GM23338 (cell line): ENCODE measurements at regions not wholly inside any gene's neighbourhood (a gene's known extent, or its start where the extent isn't known, plus 50 kb on each side); places are given as distances from the start of the nearest gene placed in this dataset.

ENCODE experiments used
- ATAC-seq: fragments of 200-7000 bp; cut with Tn5 transposase; 3 replicates; pipeline ENCODE4 v1.9.1; 2020
- DNase-seq: peaks from one replicate; pipeline ENCODE4 v3.0.0-alpha.2; 2015; ENCODE audit warnings: low spot score
- H2AFZ ChIP-seq: fragments of 200-600 bp; sonication (generic); 2 replicates; pipeline ENCODE4 v1.8.0; 2016; ENCODE audit warnings: antibody characterized with exemption, mild to moderate bottlenecking, moderate library complexity
- H3F3A ChIP-seq: fragments of 200-600 bp; sonication (generic); replicated peaks from 2 replicates; pipeline ENCODE4 v1.8.0; 2017; ENCODE audit warnings: antibody characterized with exemption, mixed run types, low read depth
- H3K27ac ChIP-seq: fragments of 200-600 bp; sonication (generic); 2 replicates; pipeline ENCODE4 v1.6.1; 2016; ENCODE audit warnings: low read depth
- H3K27me3 ChIP-seq: fragments of 200-600 bp; sonication (generic); 2 replicates; pipeline ENCODE4 v1.8.0; 2016; ENCODE audit warnings: mild to moderate bottlenecking, mixed run types, moderate library complexity; ENCODE audit not compliant: insufficient read depth
- H3K36me3 ChIP-seq: fragments of 200-600 bp; sonication (generic); 2 replicates; pipeline ENCODE4 v1.8.0; 2016; ENCODE audit warnings: mild to moderate bottlenecking; ENCODE audit not compliant: insufficient read depth
- H3K4me1 ChIP-seq: fragments of 200-600 bp; sonication (generic); 2 replicates; pipeline ENCODE4 v1.8.0; 2016; ENCODE audit warnings: mild to moderate bottlenecking, moderate library complexity; ENCODE audit not compliant: insufficient read depth
- H3K4me2 ChIP-seq: fragments of 200-600 bp; sonication (generic); 2 replicates; pipeline ENCODE4 v1.7.1; 2017; ENCODE audit warnings: mixed run types
- H3K4me3 ChIP-seq: fragments of 200-600 bp; sonication (generic); 2 replicates; pipeline ENCODE4 v1.6.1; 2016; ENCODE audit warnings: mixed run types
- H3K79me2 ChIP-seq: fragments of 200-600 bp; sonication (generic); replicated peaks from 2 replicates; pipeline ENCODE4 v1.8.0; 2017; ENCODE audit warnings: mild to moderate bottlenecking; ENCODE audit not compliant: insufficient read depth
- H3K9me2 ChIP-seq: fragments of 200-600 bp; sonication (generic); 2 replicates; pipeline ENCODE4 v1.8.0; 2017; ENCODE audit not compliant: insufficient read depth
- H4K20me1 ChIP-seq: fragments of 200-600 bp; sonication (generic); replicated peaks from 2 replicates; pipeline ENCODE4 v1.8.0; 2017; ENCODE audit warnings: mild to moderate bottlenecking; ENCODE audit not compliant: insufficient read depth
- H3K27ac Mint-ChIP-seq: 2 replicates; pipeline ENCODE4 v1.8.0; 2020; ENCODE audit warnings: inconsistent platforms, mild to moderate bottlenecking, moderate library complexity, mixed read lengths
- H3K27me3 Mint-ChIP-seq: 3 replicates; pipeline ENCODE4 v1.8.0; 2022; ENCODE audit warnings: low read depth, mild to moderate bottlenecking, moderate library complexity, mixed read lengths, inconsistent platforms; ENCODE audit not compliant: insufficient read depth, poor library complexity
- H3K36me3 Mint-ChIP-seq: 3 replicates; pipeline ENCODE4 v1.8.0; 2021; ENCODE audit warnings: low read depth, mild to moderate bottlenecking, inconsistent platforms, moderate library complexity, mixed read lengths
- H3K4me1 Mint-ChIP-seq: 3 replicates; pipeline ENCODE4 v1.8.0; 2020; ENCODE audit warnings: mild to moderate bottlenecking, inconsistent platforms, mixed read lengths
- H3K4me3 Mint-ChIP-seq: 3 replicates; pipeline ENCODE4 v1.8.0; 2021; ENCODE audit warnings: moderate library complexity, mild to moderate bottlenecking, inconsistent platforms, mixed read lengths
- H3K9me3 Mint-ChIP-seq: 3 replicates; pipeline ENCODE4 v1.8.0; 2020; ENCODE audit warnings: moderate library complexity, mild to moderate bottlenecking, inconsistent platforms, mixed read lengths
- CREB1 ChIP-seq: fragments of 250-450 bp; sonication (Bioruptor Pico); IDR thresholded peaks from 2 replicates; pipeline ENCODE4 v1.5.0; 2020; ENCODE audit warnings: low read depth, mild to moderate bottlenecking, moderate library complexity
- CTCF ChIP-seq, 2 experiments: fragments of 200-600 bp in 1 of 2; sonication (generic) in 1 of 2; conservative IDR thresholded peaks; 2 replicates each; pipeline versions ENCODE4 v1.5.1 to v1.6.1; 2016 to 2017; ENCODE audit warnings: antibody characterized with exemption in 2 of 2, low read depth in 2 of 2, mild to moderate bottlenecking in 2 of 2, moderate library complexity in 1 of 2
- ETS1 ChIP-seq: IDR thresholded peaks from 2 replicates; pipeline ENCODE4 v1.6.1; 2016; ENCODE audit warnings: antibody characterized with exemption
- EZH2 ChIP-seq: fragments of 200-600 bp; sonication (generic); IDR thresholded peaks from one replicate; pipeline ENCODE4 v1.8.0; 2017; ENCODE audit warnings: antibody characterized with exemption, mild to moderate bottlenecking, low read depth; ENCODE audit not compliant: unreplicated experiment
- EZH2phosphoT487 ChIP-seq: fragments of 200-600 bp; sonication (generic); IDR thresholded peaks from one replicate; pipeline ENCODE4 v1.8.1; 2018; ENCODE audit warnings: antibody characterized with exemption; ENCODE audit not compliant: unreplicated experiment
- JUNB ChIP-seq: IDR thresholded peaks from one replicate; pipeline ENCODE4 v1.6.1; 2016; ENCODE audit warnings: antibody characterized with exemption; ENCODE audit not compliant: unreplicated experiment
- NANOG ChIP-seq: IDR thresholded peaks from 2 replicates; pipeline ENCODE4 v1.6.1; 2016; ENCODE audit warnings: antibody characterized with exemption, borderline replicate concordance
- POLR2AphosphoS5 ChIP-seq: IDR thresholded peaks from 2 replicates; pipeline ENCODE4 v1.6.1; 2016; ENCODE audit warnings: antibody characterized with exemption, low read depth
- STAT1 ChIP-seq: IDR thresholded peaks from one replicate; pipeline ENCODE4 v1.6.1; 2016; ENCODE audit warnings: antibody characterized with exemption; ENCODE audit not compliant: unreplicated experiment
- ZNF114 ChIP-seq: fragments of 250-450 bp; sonication (Bioruptor Pico); IDR thresholded peaks from 2 replicates; pipeline ENCODE4 v1.5.0; 2020; ENCODE audit warnings: mild to moderate bottlenecking, moderate library complexity
- ZNF331 ChIP-seq: fragments of 250-450 bp; sonication (Bioruptor Pico); IDR thresholded peaks from 2 replicates; pipeline ENCODE4 v1.5.0; 2020; ENCODE audit warnings: low read depth, mild to moderate bottlenecking, moderate library complexity
- TF ChIP-seq, protein P1 (sequence below): fragments of 250-450 bp; sonication (Bioruptor Pico); IDR thresholded peaks from 2 replicates; pipeline ENCODE4 v1.5.0; 2020; ENCODE audit warnings: mild to moderate bottlenecking, moderate library complexity
- TF ChIP-seq, protein P2 (sequence below): IDR thresholded peaks from one replicate; pipeline ENCODE4 v1.6.1; 2018; ENCODE audit warnings: antibody characterized with exemption; ENCODE audit not compliant: unreplicated experiment

- Histone ChIP-seq H3K4me1 (no peaks in the 10 kb centered on the region), H3K9me2 (no peaks in the 10 kb centered on the region), H3K36me3 (no peaks in the 10 kb centered on the region), H2AFZ (no peak overlapping the region), H3K4me2 (no peak overlapping the region), H4K20me1 (no peaks in the 10 kb centered on the region), H3K79me2 (no peaks in the 10 kb centered on the region), H3F3A (no peaks in the 10 kb centered on the region), H3K27me3 (no peaks in the 10 kb centered on the region), H3K27ac (no peak overlapping the region), H3K4me3 (no peak overlapping the region)
- Mint-ChIP-seq H3K9me3 (peaks cover 99% of the 10 kb centered on the region), H3K27me3 (peaks cover 4% of the 10 kb centered on the region), H3K27ac (no peak overlapping the region), H3K4me3 (no peak overlapping the region), H3K36me3 (peaks cover 37% of the 10 kb centered on the region), H3K4me1 (no peaks in the 10 kb centered on the region)
- TF ChIP-seq ETS1 = no peak
- TF ChIP-seq CREB1 = no peak
- TF ChIP-seq, protein P1, sequence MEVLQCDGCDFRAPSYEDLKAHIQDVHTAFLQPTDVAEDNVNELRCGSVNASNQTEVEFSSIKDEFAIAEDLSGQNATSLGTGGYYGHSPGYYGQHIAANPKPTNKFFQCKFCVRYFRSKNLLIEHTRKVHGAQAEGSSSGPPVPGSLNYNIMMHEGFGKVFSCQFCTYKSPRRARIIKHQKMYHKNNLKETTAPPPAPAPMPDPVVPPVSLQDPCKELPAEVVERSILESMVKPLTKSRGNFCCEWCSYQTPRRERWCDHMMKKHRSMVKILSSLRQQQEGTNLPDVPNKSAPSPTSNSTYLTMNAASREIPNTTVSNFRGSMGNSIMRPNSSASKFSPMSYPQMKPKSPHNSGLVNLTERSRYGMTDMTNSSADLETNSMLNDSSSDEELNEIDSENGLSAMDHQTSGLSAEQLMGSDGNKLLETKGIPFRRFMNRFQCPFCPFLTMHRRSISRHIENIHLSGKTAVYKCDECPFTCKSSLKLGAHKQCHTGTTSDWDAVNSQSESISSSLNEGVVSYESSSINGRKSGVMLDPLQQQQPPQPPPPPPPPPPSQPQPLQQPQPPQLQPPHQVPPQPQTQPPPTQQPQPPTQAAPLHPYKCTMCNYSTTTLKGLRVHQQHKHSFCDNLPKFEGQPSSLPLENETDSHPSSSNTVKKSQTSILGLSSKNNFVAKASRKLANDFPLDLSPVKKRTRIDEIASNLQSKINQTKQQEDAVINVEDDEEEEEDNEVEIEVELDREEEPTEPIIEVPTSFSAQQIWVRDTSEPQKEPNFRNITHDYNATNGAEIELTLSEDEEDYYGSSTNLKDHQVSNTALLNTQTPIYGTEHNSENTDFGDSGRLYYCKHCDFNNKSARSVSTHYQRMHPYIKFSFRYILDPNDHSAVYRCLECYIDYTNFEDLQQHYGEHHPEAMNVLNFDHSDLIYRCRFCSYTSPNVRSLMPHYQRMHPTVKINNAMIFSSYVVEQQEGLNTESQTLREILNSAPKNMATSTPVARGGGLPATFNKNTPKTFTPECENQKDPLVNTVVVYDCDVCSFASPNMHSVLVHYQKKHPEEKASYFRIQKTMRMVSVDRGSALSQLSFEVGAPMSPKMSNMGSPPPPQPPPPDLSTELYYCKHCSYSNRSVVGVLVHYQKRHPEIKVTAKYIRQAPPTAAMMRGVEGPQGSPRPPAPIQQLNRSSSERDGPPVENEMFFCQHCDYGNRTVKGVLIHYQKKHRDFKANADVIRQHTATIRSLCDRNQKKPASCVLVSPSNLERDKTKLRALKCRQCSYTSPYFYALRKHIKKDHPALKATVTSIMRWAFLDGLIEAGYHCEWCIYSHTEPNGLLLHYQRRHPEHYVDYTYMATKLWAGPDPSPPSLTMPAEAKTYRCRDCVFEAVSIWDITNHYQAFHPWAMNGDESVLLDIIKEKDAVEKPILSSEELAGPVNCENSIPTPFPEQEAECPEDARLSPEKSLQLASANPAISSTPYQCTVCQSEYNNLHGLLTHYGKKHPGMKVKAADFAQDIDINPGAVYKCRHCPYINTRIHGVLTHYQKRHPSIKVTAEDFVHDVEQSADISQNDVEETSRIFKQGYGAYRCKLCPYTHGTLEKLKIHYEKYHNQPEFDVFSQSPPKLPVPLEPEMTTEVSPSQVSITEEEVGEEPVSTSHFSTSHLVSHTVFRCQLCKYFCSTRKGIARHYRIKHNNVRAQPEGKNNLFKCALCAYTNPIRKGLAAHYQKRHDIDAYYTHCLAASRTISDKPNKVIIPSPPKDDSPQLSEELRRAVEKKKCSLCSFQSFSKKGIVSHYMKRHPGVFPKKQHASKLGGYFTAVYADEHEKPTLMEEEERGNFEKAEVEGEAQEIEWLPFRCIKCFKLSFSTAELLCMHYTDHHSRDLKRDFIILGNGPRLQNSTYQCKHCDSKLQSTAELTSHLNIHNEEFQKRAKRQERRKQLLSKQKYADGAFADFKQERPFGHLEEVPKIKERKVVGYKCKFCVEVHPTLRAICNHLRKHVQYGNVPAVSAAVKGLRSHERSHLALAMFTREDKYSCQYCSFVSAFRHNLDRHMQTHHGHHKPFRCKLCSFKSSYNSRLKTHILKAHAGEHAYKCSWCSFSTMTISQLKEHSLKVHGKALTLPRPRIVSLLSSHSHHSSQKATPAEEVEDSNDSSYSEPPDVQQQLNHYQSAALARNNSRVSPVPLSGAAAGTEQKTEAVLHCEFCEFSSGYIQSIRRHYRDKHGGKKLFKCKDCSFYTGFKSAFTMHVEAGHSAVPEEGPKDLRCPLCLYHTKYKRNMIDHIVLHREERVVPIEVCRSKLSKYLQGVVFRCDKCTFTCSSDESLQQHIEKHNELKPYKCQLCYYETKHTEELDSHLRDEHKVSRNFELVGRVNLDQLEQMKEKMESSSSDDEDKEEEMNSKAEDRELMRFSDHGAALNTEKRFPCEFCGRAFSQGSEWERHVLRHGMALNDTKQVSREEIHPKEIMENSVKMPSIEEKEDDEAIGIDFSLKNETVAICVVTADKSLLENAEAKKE (CRISPR knock-in tag) = no peak
- TF ChIP-seq ZNF331 (CRISPR knock-in tag) = no peak
- TF ChIP-seq, protein P2, sequence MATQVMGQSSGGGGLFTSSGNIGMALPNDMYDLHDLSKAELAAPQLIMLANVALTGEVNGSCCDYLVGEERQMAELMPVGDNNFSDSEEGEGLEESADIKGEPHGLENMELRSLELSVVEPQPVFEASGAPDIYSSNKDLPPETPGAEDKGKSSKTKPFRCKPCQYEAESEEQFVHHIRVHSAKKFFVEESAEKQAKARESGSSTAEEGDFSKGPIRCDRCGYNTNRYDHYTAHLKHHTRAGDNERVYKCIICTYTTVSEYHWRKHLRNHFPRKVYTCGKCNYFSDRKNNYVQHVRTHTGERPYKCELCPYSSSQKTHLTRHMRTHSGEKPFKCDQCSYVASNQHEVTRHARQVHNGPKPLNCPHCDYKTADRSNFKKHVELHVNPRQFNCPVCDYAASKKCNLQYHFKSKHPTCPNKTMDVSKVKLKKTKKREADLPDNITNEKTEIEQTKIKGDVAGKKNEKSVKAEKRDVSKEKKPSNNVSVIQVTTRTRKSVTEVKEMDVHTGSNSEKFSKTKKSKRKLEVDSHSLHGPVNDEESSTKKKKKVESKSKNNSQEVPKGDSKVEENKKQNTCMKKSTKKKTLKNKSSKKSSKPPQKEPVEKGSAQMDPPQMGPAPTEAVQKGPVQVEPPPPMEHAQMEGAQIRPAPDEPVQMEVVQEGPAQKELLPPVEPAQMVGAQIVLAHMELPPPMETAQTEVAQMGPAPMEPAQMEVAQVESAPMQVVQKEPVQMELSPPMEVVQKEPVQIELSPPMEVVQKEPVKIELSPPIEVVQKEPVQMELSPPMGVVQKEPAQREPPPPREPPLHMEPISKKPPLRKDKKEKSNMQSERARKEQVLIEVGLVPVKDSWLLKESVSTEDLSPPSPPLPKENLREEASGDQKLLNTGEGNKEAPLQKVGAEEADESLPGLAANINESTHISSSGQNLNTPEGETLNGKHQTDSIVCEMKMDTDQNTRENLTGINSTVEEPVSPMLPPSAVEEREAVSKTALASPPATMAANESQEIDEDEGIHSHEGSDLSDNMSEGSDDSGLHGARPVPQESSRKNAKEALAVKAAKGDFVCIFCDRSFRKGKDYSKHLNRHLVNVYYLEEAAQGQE = no peak
- TF ChIP-seq EZH2phosphoT487 = no peak
- TF ChIP-seq CTCF (conservative IDR thresholded peaks at IDR 0.05; ENCODE audit: low read depth in 2 of 2) = no peak
- no peak for TF ChIP-seq EZH2
- no peak for TF ChIP-seq NANOG
- no peak for TF ChIP-seq POLR2AphosphoS5
- TF ChIP-seq STAT1 = no peak
- no peak for TF ChIP-seq ZNF114 (CRISPR knock-in tag)
- no peak for TF ChIP-seq JUNB
- no peak for ATAC-seq
- DNase-seq = no peak
These were observed 368.3 kb upstream of the C1orf174 start for GRCh38 chr1:4268262-4268888.
